ENCODE measurements at regions not wholly inside any gene's neighbourhood (a gene's known extent, or its start where the extent isn't known, plus 50 kb on each side); places are given as distances from the start of the nearest gene placed in this dataset.

DNA sequence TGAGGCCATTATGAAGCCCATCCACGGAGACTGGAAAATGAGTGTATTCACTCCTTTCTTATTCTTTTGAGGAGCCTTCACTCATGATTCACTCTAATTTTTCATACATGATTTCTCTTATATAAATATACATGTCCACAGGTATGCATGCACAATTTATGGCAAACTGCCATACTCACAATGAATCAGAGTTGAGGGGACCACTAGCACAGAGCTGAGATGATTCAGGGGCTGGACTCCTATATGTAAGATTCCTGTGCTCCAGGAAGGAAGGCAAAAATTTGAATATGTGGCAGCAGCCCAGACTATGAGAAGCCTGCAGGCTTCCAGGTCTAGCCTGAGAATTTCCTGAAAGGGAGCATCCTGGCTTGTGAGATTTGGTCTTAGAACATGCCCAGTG is 484.6 kb downstream of the PRELID2 start:
- DNase-seq (ENCODE audit: low read depth in 1 of 2, low spot score in 1 of 2): no peak
- H3K27ac ChIP-seq (replicated peaks): no peak overlapping the region
- TF ChIP-seq GABPA (IDR thresholded peaks at IDR 0.05; ENCODE audit: low read depth) (no peak), SPI1 (IDR thresholded peaks at IDR 0.05; ENCODE audit: borderline replicate concordance, low read depth) (no peak), REST (IDR thresholded peaks at IDR 0.05; ENCODE audit: insufficient replicate concordance, low read depth) (no peak), POLR2AphosphoS5 (IDR thresholded peaks at IDR 0.05; ENCODE audit: low read depth) (no peak)
- TF ChIP-seq, protein P1, sequence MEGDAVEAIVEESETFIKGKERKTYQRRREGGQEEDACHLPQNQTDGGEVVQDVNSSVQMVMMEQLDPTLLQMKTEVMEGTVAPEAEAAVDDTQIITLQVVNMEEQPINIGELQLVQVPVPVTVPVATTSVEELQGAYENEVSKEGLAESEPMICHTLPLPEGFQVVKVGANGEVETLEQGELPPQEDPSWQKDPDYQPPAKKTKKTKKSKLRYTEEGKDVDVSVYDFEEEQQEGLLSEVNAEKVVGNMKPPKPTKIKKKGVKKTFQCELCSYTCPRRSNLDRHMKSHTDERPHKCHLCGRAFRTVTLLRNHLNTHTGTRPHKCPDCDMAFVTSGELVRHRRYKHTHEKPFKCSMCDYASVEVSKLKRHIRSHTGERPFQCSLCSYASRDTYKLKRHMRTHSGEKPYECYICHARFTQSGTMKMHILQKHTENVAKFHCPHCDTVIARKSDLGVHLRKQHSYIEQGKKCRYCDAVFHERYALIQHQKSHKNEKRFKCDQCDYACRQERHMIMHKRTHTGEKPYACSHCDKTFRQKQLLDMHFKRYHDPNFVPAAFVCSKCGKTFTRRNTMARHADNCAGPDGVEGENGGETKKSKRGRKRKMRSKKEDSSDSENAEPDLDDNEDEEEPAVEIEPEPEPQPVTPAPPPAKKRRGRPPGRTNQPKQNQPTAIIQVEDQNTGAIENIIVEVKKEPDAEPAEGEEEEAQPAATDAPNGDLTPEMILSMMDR (IDR thresholded peaks at IDR 0.05; ENCODE audit: insufficient read depth, low read length): no peak
- no peak overlapping the region for H3K4me3 ChIP-seq (replicated peaks; ENCODE audit: insufficient read depth, low read length)
- no peaks in the 10 kb centered on the region for H3K27me3 ChIP-seq (ENCODE audit: insufficient read depth, poor library complexity, severe bottlenecking)

DNA sequence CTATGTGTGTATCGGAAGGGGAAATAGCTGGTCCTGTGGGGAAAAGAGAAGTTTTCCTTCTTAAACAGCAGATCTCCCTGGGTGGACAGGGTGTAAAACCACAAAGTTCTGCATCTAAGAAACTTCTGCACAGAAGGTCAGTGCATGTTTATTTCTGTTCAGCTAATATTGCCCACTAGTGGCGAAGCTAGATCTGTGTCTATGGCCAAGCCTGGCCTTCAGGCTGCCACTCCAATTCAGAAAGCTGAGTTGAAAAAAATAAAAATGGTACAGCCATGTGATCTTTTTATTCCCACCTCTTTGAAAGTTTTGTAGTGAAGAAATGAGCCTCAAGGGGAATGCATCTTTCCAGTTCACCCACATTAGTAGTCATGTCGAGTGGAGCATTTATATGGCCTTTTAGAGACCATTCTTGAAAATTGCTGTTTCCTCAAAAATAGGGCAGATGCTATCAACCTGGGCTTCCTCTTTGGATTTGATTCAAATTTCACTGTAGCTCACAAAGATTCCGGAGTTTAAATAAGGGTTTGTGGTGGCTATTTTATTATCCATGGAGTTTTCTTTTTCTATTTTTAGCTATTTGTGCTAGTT is 488.0 kb downstream of the PRELID2 start:
- Histone ChIP-seq H3K27me3 (ENCODE audit: insufficient read depth, poor library complexity, severe bottlenecking) (no peaks in the 10 kb centered on the region), H3K4me3 (replicated peaks; ENCODE audit: insufficient read depth, low read length) (no peak overlapping the region), H3K27ac (replicated peaks) (no peak overlapping the region)
- TF ChIP-seq, protein P1 (IDR thresholded peaks at IDR 0.05; ENCODE audit: insufficient read depth, low read length): peak; percentile 19
- no peak for TF ChIP-seq POLR2AphosphoS5 (IDR thresholded peaks at IDR 0.05; ENCODE audit: low read depth)
- no peak for TF ChIP-seq SPI1 (IDR thresholded peaks at IDR 0.05; ENCODE audit: borderline replicate concordance, low read depth)
- no peak for DNase-seq (ENCODE audit: low read depth in 1 of 2, low spot score in 1 of 2)

GRCh38 chr5:145345511-145346287 is 489.4 kb downstream of the PRELID2 start:
- no peak for DNase-seq (ENCODE audit: low read depth in 1 of 2, low spot score in 1 of 2)
- TF ChIP-seq, protein P1 (IDR thresholded peaks at IDR 0.05; ENCODE audit: insufficient read depth, low read length): no peak
- TF ChIP-seq REST (IDR thresholded peaks at IDR 0.05; ENCODE audit: insufficient replicate concordance, low read depth) (no peak), SPI1 (IDR thresholded peaks at IDR 0.05; ENCODE audit: borderline replicate concordance, low read depth) (no peak), POLR2AphosphoS5 (IDR thresholded peaks at IDR 0.05; ENCODE audit: low read depth) (no peak), GABPA (IDR thresholded peaks at IDR 0.05; ENCODE audit: low read depth) (no peak)
- Histone ChIP-seq H3K4me3 (replicated peaks; ENCODE audit: insufficient read depth, low read length) (no peak overlapping the region), H3K27ac (replicated peaks) (no peak overlapping the region), H3K27me3 (ENCODE audit: insufficient read depth, poor library complexity, severe bottlenecking) (no peaks in the 10 kb centered on the region)
